HG03521 (cell line): ENCODE measurements at regions not wholly inside any gene's neighbourhood (a gene's known extent, or its start where the extent isn't known, plus 50 kb on each side); places are given as distances from the start of the nearest gene placed in this dataset.
A peak's percentile ranks its signal among the peaks of the same experiment; 100 is the strongest.
"Not testable (repeated sequence)": the region's sequence is repeated elsewhere in the genome, so short reads cannot be mapped to it uniquely, and the experiment has no call there.

Source experiments
- ATAC-seq: cut with Tn5 transposase; IDR thresholded peaks from one replicate; pipeline ENCODE4 v1.9.1; 2021; ENCODE audit warnings: mild to moderate bottlenecking, moderate library complexity; ENCODE audit not compliant: unreplicated experiment

- ATAC-seq: no peak
These were observed 58.7 kb downstream of the EDN1 start for GRCh38 chr6:12348530-12349511.

DNA sequence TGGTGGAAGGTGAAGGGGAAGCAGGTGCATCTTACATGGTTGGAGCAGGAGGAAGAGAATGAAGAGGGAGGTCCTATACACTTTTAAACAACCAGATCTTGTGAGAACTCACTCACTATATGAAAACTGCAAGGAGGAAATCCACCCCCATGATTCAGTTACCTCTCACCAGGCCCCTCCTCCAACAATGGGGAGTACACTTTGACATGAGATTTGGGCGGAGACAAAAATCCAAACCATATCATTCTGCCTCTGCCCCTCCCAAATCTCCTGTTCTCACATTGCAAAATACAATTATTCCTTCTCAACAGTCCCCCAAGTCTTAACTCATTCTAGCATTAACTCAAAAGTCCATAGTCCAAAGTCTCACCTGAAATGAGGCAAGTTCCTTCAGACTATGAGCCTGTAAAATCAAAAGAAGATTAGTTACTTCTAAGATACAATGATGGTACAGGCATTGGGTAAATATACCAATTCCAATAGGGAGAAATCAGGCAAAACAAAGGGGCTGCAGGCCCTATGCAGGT is 60.5 kb downstream of the EDN1 start:
- no peak for ATAC-seq

GRCh38 chr6:12351672-12352071 is 61.5 kb downstream of the EDN1 start:
- no peak for ATAC-seq

GRCh38 chr6:12353731-12354130 is 63.6 kb downstream of the EDN1 start:
- no peak for ATAC-seq

- ATAC-seq: no peak
These were observed 64.3 kb downstream of the EDN1 start for GRCh38 chr6:12354499-12354898.

GRCh38 chr6:12355354-12355753 is 65.2 kb downstream of the EDN1 start:
- no peak for ATAC-seq

- no peak for ATAC-seq
These were observed 66.3 kb downstream of the EDN1 start for GRCh38 chr6:12356431-12356830.

DNA sequence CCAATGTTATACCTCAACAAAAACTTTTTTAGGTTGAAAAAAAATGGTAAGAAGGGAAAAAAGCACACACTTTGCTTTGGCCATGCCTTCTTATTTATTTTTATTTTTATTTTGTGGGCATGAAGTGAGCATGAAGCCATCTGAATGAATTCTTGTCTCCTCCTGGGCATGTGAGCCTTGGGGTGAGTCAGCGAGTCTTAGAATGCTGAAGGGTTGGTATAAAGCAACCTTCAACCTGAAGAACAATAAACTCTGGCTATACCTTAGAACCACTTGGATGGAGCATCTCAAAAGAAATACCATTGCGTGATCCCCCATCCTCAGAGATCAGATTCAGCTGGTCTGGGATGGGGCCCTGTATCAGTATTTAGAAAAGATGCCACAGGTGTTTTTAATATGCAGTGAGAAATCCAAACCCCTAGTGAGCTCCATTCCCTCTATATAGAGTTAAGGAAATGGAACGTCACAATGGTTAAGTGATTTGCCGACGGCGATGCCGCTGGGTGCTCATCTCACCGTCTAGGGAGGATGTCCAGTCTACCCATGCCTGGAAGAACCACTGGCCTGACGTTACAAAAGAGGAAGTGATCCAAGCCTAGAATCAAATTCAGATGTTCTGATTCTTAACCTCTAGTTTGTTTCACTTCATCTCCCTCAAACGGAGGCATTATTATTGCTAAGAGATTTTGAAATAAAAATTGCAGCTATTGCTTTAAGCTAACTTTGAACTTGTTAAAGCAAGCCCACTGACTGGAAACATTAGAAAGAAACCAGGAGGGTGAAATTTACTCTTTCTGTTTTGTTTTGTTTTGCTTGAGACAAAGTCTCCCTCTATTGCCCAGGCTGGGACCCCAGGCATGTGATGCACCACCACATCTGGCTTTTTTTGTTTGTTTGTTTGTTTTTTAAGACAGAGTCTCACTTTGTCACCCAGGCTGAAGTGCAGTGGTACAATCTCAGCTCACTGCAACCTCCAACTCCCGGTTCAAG is 67.1 kb downstream of the EDN1 start:
- peak; percentile 70 for ATAC-seq

DNA sequence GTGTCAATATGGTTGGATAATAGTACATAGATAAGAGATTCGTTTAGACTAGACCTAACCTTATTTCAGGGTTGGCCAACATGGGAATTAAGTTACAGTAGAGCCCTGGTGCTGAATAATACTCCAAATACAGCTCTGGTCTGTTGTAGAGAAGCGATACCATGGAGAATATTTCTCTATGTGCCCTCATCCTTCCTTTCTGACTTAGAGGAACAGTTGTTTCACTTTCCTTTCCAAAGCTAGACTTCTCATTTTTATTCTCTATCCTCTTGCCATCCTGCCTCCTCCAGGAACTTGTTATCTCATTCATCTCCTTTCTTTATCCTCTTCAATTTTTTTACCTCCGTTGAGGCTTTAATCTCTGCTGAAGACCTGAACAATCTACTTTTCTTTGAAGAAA is 68.9 kb downstream of the EDN1 start:
- no peak for ATAC-seq

GRCh38 chr6:12361042-12361765 is 71.0 kb downstream of the EDN1 start:
- no peak for ATAC-seq

DNA sequence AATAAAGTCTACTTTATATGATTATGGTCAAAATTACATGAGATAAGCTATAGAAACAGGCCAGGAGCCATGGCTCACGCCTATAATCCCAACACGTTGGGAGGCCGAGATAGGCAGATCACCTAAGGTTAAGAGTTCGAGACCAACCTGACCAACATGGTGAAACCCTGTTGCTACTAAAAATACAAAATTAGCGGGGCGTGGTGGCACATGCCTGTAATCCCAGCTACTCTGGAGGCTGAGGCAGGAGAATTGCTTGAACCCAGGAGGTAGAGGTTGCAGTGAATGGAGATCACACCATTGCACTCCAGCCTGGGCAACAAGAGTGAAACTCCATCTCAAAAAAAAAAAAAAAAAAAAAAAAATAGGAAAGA is 73.1 kb downstream of the EDN1 start:
- ATAC-seq: not testable (repeated sequence)

DNA sequence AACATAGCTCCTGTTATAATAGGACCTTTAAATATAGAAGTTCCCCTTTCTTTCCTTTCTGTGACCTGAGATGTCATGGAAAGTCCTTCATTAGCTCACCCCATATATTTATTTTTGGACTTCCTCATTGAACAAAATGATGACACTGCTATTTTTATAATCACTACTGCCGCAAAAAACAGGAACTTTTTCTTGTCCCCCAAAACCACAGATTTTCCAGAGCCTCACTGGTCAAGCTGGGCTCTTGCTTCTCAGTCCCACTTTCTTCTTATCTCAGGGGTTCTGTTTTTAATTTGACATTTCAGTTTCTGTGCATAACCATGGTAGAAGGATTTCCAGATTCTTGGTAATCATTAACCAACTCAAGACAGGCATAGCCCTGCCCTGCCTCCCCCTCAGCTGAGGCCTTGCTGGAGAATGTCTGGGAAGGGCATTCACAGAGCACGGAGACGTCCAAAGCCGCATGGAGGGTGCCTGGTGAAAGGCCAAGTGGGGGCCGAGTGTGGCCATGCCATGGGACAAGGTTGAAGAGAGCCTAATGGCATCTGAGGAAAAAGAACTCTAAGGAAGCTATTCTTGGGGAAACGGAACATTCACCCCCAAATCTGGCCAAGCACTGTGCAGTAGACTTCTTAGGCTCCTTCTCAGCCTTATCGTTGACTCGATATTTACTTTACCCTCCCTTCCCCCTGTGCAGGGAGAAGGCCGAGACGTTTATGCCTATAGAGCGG is 73.7 kb downstream of the EDN1 start:
- ATAC-seq: peak; percentile 40

- no peak for ATAC-seq
These were observed 74.5 kb downstream of the EDN1 start for GRCh38 chr6:12364621-12365020.

- ATAC-seq: no peak
These were observed 76.6 kb downstream of the EDN1 start for GRCh38 chr6:12366731-12367130.

DNA sequence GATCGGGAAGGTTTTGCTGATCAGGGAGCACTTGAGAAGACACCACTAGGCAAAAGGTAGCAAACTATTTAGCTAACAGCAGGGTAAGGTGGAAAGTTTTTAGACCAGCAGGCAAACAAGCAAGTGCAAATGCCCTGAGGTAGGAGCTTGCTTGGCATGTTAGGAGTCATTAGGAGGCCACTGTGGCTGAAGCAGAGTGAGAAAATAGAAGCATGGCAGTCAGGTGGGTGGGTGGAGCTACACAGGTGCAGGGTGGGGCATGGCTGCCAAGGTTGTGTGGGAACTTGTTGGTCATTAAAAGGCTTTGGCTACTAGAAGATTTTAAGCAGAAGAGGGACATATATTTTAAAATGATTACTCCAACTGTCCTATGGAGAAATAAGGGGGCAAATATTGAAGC is 77.3 kb downstream of the EDN1 start:
- no peak for ATAC-seq

- ATAC-seq: no peak
These were observed 79.2 kb downstream of the EDN1 start for GRCh38 chr6:12369355-12369754.

- ATAC-seq: peak; percentile 78
These were observed 79.7 kb downstream of the EDN1 start for GRCh38 chr6:12369781-12370262.

DNA sequence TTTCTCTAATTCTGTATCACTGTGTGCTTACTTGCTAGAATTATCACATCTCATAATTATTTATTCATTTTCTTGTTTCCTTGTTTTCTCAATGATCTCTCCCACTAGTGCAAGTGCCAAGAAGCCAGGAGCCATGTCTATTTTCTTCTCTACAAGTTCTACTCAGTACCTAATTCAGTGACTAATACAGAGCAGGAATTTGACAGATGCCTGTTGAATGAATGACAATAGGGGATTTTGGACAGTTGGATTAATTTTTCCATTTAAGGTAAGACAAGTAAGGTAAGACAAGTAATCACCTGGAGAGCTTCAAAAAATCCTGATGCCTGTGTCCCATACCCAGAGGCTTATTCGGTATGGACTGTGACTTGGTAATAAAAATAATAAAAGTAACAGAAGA is 81.0 kb downstream of the EDN1 start:
- ATAC-seq: no peak

DNA sequence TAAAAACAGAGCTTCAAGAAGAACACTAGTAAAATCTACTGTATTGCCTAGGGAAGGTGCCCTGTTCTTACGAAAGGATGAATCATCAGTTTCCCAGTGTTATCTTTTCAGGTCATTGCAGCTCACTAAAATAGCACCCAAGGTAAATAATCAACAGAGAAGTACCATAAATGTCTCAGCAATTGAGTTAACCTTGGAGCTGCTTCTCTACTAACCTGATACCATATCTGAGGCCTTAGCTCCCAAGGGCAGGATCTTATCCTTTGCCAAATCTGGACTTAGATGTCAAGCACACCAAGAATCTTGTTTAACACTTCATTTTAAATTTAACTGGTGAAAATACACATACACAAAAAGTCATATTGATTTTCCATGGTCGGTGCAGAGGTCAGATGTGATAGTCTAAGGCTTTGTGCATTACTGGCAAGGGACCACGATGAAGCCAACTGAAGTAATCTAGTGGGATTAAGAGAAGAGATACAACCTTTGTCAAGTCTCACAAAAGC is 81.5 kb downstream of the EDN1 start:
- no peak for ATAC-seq

- no peak for ATAC-seq
These were observed 89.0 kb downstream of the EDN1 start for GRCh38 chr6:12379181-12379580.
